Loucy (cell line): ENCODE measurements at regions not wholly inside any gene's neighbourhood (a gene's known extent, or its start where the extent isn't known, plus 50 kb on each side); places are given as distances from the start of the nearest gene placed in this dataset.

Experiments used
- CTCF ChIP-seq: fragments of 200-600 bp; sonication (generic); conservative IDR thresholded peaks from 2 replicates; pipeline ENCODE4 v1.5.1; 2014; ENCODE audit warnings: mild to moderate bottlenecking, antibody characterized with exemption, low read length
- EZH2phosphoT487 ChIP-seq: fragments of 200-600 bp; IDR thresholded peaks from 2 replicates; pipeline ENCODE4 v1.6.1; 2018; ENCODE audit warnings: antibody characterized with exemption, mild to moderate bottlenecking, moderate library complexity, borderline replicate concordance

- TF ChIP-seq CTCF, result no peak
- no peak for TF ChIP-seq EZH2phosphoT487
Observed at GRCh38 chr13:80649274-80649673, 308.3 kb upstream of the SPRY2 start.
